Breast epithelium (tissue), 3 donors: ENCODE measurements at regions not wholly inside any gene's neighbourhood (a gene's known extent, or its start where the extent isn't known, plus 50 kb on each side); places are given as distances from the start of the nearest gene placed in this dataset.

ENCODE experiments used
- POLR2A ChIP-seq: fragments of 450-650 bp; IDR thresholded peaks from one replicate; pipeline ENCODE4 v1.6.1; 2016; ENCODE audit warnings: antibody characterized with exemption, mild to moderate bottlenecking, moderate library complexity
- TF ChIP-seq, protein P1 (sequence below), 3 donors: fragments of 450-650 bp; IDR thresholded peaks; one replicate each; pipeline ENCODE4 v1.5.1; 2016 to 2017; ENCODE audit warnings: antibody characterized with exemption in 3 of 3, mild to moderate bottlenecking in 3 of 3, moderate library complexity in 3 of 3

DNA sequence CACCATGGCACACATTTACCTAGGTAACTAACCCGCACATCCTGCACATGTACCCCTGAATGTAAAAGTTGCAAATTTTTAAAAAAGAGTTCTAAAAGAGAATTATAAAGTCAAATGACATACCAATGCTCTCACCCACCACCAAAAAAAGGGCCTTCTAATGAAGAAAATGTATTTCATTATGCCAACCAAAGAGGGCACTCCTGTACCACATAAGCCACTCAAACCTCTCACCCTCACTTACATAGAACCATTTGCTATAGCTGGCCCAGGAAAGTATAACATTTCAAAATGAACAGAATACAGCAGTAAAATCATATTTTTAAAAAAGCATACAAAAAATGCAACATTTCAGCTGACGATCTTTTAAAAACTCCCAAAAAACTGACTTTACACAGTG lies 241.5 kb upstream of the PKDCC start:
- TF ChIP-seq, protein P1, sequence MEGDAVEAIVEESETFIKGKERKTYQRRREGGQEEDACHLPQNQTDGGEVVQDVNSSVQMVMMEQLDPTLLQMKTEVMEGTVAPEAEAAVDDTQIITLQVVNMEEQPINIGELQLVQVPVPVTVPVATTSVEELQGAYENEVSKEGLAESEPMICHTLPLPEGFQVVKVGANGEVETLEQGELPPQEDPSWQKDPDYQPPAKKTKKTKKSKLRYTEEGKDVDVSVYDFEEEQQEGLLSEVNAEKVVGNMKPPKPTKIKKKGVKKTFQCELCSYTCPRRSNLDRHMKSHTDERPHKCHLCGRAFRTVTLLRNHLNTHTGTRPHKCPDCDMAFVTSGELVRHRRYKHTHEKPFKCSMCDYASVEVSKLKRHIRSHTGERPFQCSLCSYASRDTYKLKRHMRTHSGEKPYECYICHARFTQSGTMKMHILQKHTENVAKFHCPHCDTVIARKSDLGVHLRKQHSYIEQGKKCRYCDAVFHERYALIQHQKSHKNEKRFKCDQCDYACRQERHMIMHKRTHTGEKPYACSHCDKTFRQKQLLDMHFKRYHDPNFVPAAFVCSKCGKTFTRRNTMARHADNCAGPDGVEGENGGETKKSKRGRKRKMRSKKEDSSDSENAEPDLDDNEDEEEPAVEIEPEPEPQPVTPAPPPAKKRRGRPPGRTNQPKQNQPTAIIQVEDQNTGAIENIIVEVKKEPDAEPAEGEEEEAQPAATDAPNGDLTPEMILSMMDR (IDR thresholded peaks at IDR 0.05), result no peak
- TF ChIP-seq POLR2A, result no peak
